Upper lobe of left lung (tissue), 6 donors: ENCODE measurements at regions not wholly inside any gene's neighbourhood (a gene's known extent, or its start where the extent isn't known, plus 50 kb on each side); places are given as distances from the start of the nearest gene placed in this dataset.

Experiments
- ATAC-seq, 2 donors: fragments of 200-7000 bp; cut with Tn5 transposase; one replicate each; pipeline ENCODE4 v1.9.1; 2022; ENCODE audit warnings: mild to moderate bottlenecking in 2 of 2, moderate library complexity in 2 of 2; ENCODE audit not compliant: low FRiP score in 2 of 2
- DNase-seq, 2 donors: peaks; one replicate each; pipeline ENCODE4 v3.0.0-alpha.2; 2019 to 2020
- H3K27ac ChIP-seq, 4 donors: fragments of 200-600 bp; sonication (generic); one replicate each; pipeline ENCODE4 v1.5.1; 2016 to 2019
- H3K27me3 ChIP-seq, 4 donors: fragments of 200-600 bp; sonication (generic); one replicate each; pipeline ENCODE4 v1.5.1; 2017 to 2019
- H3K36me3 ChIP-seq, 4 donors: fragments of 200-600 bp; sonication (generic); one replicate each; pipeline ENCODE4 v1.5.1; 2016 to 2019
- H3K4me1 ChIP-seq, 4 donors: fragments of 200-600 bp; sonication (generic); one replicate each; pipeline ENCODE4 v1.5.1; 2018 to 2019
- H3K4me3 ChIP-seq, 4 donors: fragments of 200-600 bp; sonication (generic); one replicate each; pipeline ENCODE4 v1.5.1; 2017 to 2019; ENCODE audit warnings: mild to moderate bottlenecking in 2 of 4, moderate library complexity in 1 of 4
- H3K9me3 ChIP-seq, 4 donors: fragments of 200-600 bp; sonication (generic); one replicate each; pipeline ENCODE4 v1.5.1; 2018 to 2019
- EP300 ChIP-seq, 4 donors: sonication (generic); formaldehyde crosslinking; IDR thresholded peaks; one replicate each; pipeline ENCODE4 v1.5.1; 2017; ENCODE audit warnings: antibody characterized with exemption in 4 of 4, control low read depth in 2 of 4
- POLR2A ChIP-seq, 4 donors: fragments of 450-650 bp; IDR thresholded peaks; one replicate each; pipeline ENCODE4 v1.5.1; 2016 to 2017; ENCODE audit warnings: antibody characterized with exemption in 4 of 4, mild to moderate bottlenecking in 2 of 4
- POLR2AphosphoS5 ChIP-seq, 2 donors: sonication (generic); formaldehyde crosslinking; IDR thresholded peaks; one replicate each; pipeline ENCODE4 v1.5.1; 2017; ENCODE audit warnings: antibody characterized with exemption in 2 of 2
- WGBS, 2 donors: methylation state at CpG; one replicate each; pipeline ENCODE4 v1.1.5; 2017 to 2018; 5-methylcytosine and 5-hydroxymethylcytosine counted together
- TF ChIP-seq, protein P1 (sequence below), 6 experiments: fragments of 450-650 bp in 4 of 6; fragments of 200-600 bp in 2 of 6; sonication (generic) in 2 of 6; IDR thresholded peaks; one replicate each; pipeline ENCODE4 v1.5.1; 2016 to 2019; ENCODE audit warnings: antibody characterized with exemption in 6 of 6
- donor health status: DM: no; HTN: no; CAD: no; lungs with moderate emphysema.
- donor health status: DM: no; HTN: yes; CAD: no; lungs with severe emphysema.

DNA sequence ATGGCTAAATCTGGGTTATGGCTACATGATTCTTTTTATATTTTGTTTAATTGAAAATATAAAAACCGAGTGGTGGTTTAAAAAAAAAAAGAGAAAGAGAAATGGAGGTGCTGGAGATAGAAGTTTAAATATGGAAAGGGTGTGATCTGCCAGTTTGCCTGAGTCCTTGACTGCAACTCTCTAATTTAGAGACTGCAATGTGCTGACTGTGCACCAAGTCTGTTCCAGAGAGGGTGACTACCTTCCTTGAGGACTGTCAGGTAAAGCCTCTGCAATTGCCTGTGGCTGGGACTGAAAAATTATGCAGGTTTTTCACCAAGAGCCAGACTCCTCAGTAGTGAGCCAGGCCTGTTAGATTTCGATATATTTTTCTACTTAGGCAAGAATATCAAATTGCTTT is 1326.3 kb downstream of the BRINP3 start:
- H3K36me3 ChIP-seq: no peaks in the 10 kb centered on the region
- H3K4me1 ChIP-seq: no peaks in the 10 kb centered on the region
- TF ChIP-seq POLR2A (IDR thresholded peaks at IDR 0.05): no peak
- TF ChIP-seq, protein P1, sequence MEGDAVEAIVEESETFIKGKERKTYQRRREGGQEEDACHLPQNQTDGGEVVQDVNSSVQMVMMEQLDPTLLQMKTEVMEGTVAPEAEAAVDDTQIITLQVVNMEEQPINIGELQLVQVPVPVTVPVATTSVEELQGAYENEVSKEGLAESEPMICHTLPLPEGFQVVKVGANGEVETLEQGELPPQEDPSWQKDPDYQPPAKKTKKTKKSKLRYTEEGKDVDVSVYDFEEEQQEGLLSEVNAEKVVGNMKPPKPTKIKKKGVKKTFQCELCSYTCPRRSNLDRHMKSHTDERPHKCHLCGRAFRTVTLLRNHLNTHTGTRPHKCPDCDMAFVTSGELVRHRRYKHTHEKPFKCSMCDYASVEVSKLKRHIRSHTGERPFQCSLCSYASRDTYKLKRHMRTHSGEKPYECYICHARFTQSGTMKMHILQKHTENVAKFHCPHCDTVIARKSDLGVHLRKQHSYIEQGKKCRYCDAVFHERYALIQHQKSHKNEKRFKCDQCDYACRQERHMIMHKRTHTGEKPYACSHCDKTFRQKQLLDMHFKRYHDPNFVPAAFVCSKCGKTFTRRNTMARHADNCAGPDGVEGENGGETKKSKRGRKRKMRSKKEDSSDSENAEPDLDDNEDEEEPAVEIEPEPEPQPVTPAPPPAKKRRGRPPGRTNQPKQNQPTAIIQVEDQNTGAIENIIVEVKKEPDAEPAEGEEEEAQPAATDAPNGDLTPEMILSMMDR (IDR thresholded peaks at IDR 0.05): no peak
- TF ChIP-seq POLR2AphosphoS5 (IDR thresholded peaks at IDR 0.05): no peak
- H3K27me3 ChIP-seq: no peaks in the 10 kb centered on the region
- H3K4me3 ChIP-seq: no peak overlapping the region
- no peak overlapping the region for H3K27ac ChIP-seq
- DNase-seq (no peak), ATAC-seq (no peak)
- no peaks in the 10 kb centered on the region for H3K9me3 ChIP-seq
- WGBS, 2 donors: 51 to 73% methylated on average over 2 of the region's 2 CpGs

DNA sequence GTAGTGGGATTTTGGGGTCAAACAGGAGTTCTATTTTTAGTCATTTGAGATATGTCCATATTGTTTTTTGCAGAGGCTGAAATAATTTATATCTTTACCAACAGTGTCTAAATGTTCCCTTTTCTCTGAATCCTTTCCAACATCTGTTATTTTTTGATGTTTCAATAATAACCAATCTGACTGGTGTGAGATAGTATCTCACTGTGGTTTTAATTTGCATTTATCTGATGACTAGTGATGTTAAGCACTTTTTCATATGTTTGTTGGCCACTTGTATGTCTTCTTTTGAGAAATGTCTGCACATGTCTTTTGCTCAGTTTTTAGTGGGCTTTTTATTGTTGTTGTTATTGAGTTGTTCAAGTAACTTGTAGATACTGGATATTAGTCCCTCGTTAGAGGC is 1325.0 kb downstream of the BRINP3 start:
- TF ChIP-seq EP300 (IDR thresholded peaks at IDR 0.05): no peak
- TF ChIP-seq, protein P1 (IDR thresholded peaks at IDR 0.05): no peak
- no peak for TF ChIP-seq POLR2A (IDR thresholded peaks at IDR 0.05)
- TF ChIP-seq POLR2AphosphoS5 (IDR thresholded peaks at IDR 0.05): no peak
- WGBS, 2 donors: 86 to 96% methylated on average over 1 of the region's 1 CpG
- H3K4me3 ChIP-seq: no peak overlapping the region
- H3K36me3 ChIP-seq: no peaks in the 10 kb centered on the region
- DNase-seq (no peak), ATAC-seq (no peak)
- no peaks in the 10 kb centered on the region for H3K9me3 ChIP-seq
- H3K27me3 ChIP-seq: no peaks in the 10 kb centered on the region
- no peaks in the 10 kb centered on the region for H3K4me1 ChIP-seq
- no peak overlapping the region for H3K27ac ChIP-seq

DNA sequence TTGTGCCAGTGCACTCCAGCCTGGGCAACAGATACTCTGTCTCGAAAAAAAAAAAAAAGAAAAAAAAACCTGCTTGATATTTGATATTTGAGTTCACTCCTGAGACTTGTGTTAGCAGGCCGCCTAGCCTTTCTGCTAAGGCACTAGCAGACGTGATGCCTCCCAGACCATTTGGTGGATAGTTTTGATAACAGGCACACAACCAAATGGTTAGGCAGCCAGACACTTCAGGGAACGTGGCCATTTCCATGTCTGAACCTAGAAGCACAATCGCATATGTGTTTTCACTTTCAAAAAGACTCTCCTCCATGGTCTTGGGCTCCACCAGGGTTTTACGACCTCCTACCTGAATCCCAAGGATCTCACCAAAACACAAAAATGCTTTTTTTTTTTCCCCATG is 1319.5 kb downstream of the BRINP3 start:
- ATAC-seq: no peak
- Histone ChIP-seq H3K27ac (no peak overlapping the region), H3K27me3 (no peaks in the 10 kb centered on the region), H3K4me1 (no peaks in the 10 kb centered on the region), H3K9me3 (no peaks in the 10 kb centered on the region), H3K36me3 (no peaks in the 10 kb centered on the region), H3K4me3 (no peak overlapping the region)
- 66 to 70% methylated on average over 6 of the region's 6 CpGs for WGBS, 2 donors
- TF ChIP-seq POLR2A (IDR thresholded peaks at IDR 0.05): no peak
- TF ChIP-seq, protein P1 (IDR thresholded peaks at IDR 0.05): no peak
- TF ChIP-seq POLR2AphosphoS5 (IDR thresholded peaks at IDR 0.05): no peak
- no peak for TF ChIP-seq EP300 (IDR thresholded peaks at IDR 0.05)
- no peak for DNase-seq

DNA sequence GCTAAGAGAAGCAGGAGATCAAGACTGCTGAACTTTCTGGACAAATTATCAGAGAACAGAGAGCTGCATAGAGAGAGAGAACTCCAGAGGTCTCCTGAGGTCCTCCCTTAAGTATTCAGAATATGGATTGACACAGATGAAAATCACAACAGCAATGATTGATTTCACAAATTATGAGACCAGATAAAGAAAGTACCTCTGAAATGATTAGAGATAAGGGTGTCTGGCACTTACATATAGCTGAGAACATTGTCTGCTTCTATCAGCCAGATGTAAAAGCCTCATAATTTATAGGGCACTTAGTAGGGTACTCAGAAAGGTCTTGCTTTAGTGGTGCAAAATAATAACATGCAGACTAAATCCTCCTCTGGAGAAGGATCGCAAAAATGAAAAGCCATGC is 1301.8 kb downstream of the BRINP3 start:
- no peaks in the 10 kb centered on the region for H3K36me3 ChIP-seq
- DNase-seq (no peak), ATAC-seq (no peak)
- H3K4me3 ChIP-seq: no peak overlapping the region
- H3K27ac ChIP-seq: no peak overlapping the region
- TF ChIP-seq, protein P1 (IDR thresholded peaks at IDR 0.05): no peak
- TF ChIP-seq POLR2A (IDR thresholded peaks at IDR 0.05) (no peak), EP300 (IDR thresholded peaks at IDR 0.05) (no peak), POLR2AphosphoS5 (IDR thresholded peaks at IDR 0.05) (no peak)
- no peaks in the 10 kb centered on the region for H3K9me3 ChIP-seq
- H3K27me3 ChIP-seq: no peaks in the 10 kb centered on the region
- WGBS, 2 donors: 91 to 100% methylated on average over 1 of the region's 1 CpG
- no peaks in the 10 kb centered on the region for H3K4me1 ChIP-seq

DNA sequence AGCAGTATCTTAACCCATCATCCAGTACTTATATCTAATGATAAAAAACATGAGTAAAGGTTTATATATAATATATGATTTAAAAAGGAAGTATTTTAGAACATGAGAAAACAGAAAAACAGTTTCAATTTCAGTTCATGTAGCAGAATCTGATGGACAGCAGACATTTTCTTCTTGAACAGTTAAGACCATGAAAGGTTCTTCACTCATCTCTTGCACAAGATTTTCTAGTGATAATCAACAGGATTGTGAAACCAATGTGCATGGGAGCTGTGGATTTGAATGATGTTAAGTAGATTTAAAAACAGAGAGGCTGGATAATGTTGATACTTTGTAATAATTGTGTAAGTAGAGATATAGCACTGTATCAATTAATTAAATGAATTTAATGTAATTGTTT is 1297.6 kb downstream of the BRINP3 start:
- Histone ChIP-seq H3K27ac (no peak overlapping the region), H3K36me3 (no peaks in the 10 kb centered on the region), H3K4me3 (no peak overlapping the region), H3K9me3 (no peaks in the 10 kb centered on the region), H3K27me3 (no peaks in the 10 kb centered on the region), H3K4me1 (no peaks in the 10 kb centered on the region)
- DNase-seq (no peak), ATAC-seq (no peak)
- TF ChIP-seq EP300 (IDR thresholded peaks at IDR 0.05): no peak
- TF ChIP-seq, protein P1 (IDR thresholded peaks at IDR 0.05): no peak
- TF ChIP-seq POLR2AphosphoS5 (IDR thresholded peaks at IDR 0.05): no peak
- TF ChIP-seq POLR2A (IDR thresholded peaks at IDR 0.05): no peak
